Effector memory CD8-positive, alpha-beta T cell (primary cell): ENCODE measurements at regions not wholly inside any gene's neighbourhood (a gene's known extent, or its start where the extent isn't known, plus 50 kb on each side); places are given as distances from the start of the nearest gene placed in this dataset.
"Not testable (repeated sequence)": the region's sequence is repeated elsewhere in the genome, so short reads cannot be mapped to it uniquely, and the experiment has no call there.

ENCODE experiments used
- ATAC-seq: fragments of 150-1000 bp; cut with Tn5 transposase; replicated peaks from 2 replicates; pipeline ENCODE4 v1.10.0; 2021; ENCODE audit warnings: mild to moderate bottlenecking, moderate library complexity
- DNase-seq, 3 experiments: peaks; one replicate each; pipeline ENCODE4 v3.0.0; 2021
- H3K27ac Mint-ChIP-seq, 2 donors: one replicate each; pipeline ENCODE4 v1.8.0; 2022; ENCODE audit warnings: mild to moderate bottlenecking in 2 of 2, mixed read lengths in 2 of 2, moderate library complexity in 2 of 2
- H3K27me3 Mint-ChIP-seq, 2 donors: one replicate each; pipeline ENCODE4 v1.8.0; 2022; ENCODE audit warnings: mixed read lengths in 2 of 2
- H3K36me3 Mint-ChIP-seq: one replicate; pipeline ENCODE4 v1.8.0; 2022; ENCODE audit warnings: mild to moderate bottlenecking, moderate library complexity, mixed read lengths; ENCODE audit not compliant: insufficient read depth
- H3K4me1 Mint-ChIP-seq, 2 donors: one replicate each; pipeline ENCODE4 v1.8.0; 2022; ENCODE audit warnings: low read depth in 2 of 2, mixed read lengths in 2 of 2
- H3K4me3 Mint-ChIP-seq, 2 donors: one replicate each; pipeline ENCODE4 v1.8.0; 2022; ENCODE audit warnings: mild to moderate bottlenecking in 2 of 2, mixed read lengths in 2 of 2, moderate library complexity in 2 of 2
- H3K9me3 Mint-ChIP-seq, 2 donors: one replicate each; pipeline ENCODE4 v1.8.0; 2022; ENCODE audit warnings: mixed read lengths in 2 of 2

DNA sequence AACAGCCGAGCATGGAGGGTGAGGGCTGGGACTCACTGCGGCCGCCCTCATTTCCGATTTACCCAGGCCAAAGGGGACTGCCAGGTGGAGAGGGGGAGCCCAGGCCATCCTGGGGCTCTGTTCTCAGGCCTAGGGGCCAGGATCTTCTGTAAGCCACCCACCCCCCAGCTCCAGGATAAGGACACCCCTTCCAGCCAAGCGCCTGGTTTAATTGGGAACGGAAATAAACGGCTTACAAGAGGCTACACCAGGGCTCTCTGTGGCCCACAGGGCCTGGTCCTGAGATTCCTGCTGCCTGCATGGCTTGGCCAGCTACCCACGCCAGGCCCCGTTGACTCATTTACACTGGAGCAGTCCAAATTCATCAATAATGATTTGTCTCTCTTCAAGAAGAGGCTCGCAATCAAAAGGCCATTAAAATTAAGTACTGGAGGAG lies 68.1 kb upstream of the TOP1 start:
- DNase-seq (no peak), ATAC-seq (no peak)
- peak overlapping the region in 1 of 2 donors; percentile 78 for H3K27ac Mint-ChIP-seq
- H3K4me1 Mint-ChIP-seq = peaks cover 10 to 17% of the 10 kb centered on the region in 2 donors
- no peaks in the 10 kb centered on the region for H3K27me3 Mint-ChIP-seq
- H3K9me3 Mint-ChIP-seq = no peaks in the 10 kb centered on the region
- H3K4me3 Mint-ChIP-seq = no peak overlapping the region
- H3K36me3 Mint-ChIP-seq = no peaks in the 10 kb centered on the region

GRCh38 chr20:40961176-40961575 lies 67.4 kb upstream of the TOP1 start:
- DNase-seq = no peak
- H3K27me3 Mint-ChIP-seq = no peaks in the 10 kb centered on the region
- H3K27ac Mint-ChIP-seq = peak overlapping the region in 1 of 2 donors; percentile 72
- peak overlapping the region in 1 of 2 donors; percentile 6 for H3K4me3 Mint-ChIP-seq
- no peak for ATAC-seq
- no peaks in the 10 kb centered on the region for H3K36me3 Mint-ChIP-seq
- H3K9me3 Mint-ChIP-seq = no peaks in the 10 kb centered on the region
- peaks cover 10 to 17% of the 10 kb centered on the region in 2 donors for H3K4me1 Mint-ChIP-seq

DNA sequence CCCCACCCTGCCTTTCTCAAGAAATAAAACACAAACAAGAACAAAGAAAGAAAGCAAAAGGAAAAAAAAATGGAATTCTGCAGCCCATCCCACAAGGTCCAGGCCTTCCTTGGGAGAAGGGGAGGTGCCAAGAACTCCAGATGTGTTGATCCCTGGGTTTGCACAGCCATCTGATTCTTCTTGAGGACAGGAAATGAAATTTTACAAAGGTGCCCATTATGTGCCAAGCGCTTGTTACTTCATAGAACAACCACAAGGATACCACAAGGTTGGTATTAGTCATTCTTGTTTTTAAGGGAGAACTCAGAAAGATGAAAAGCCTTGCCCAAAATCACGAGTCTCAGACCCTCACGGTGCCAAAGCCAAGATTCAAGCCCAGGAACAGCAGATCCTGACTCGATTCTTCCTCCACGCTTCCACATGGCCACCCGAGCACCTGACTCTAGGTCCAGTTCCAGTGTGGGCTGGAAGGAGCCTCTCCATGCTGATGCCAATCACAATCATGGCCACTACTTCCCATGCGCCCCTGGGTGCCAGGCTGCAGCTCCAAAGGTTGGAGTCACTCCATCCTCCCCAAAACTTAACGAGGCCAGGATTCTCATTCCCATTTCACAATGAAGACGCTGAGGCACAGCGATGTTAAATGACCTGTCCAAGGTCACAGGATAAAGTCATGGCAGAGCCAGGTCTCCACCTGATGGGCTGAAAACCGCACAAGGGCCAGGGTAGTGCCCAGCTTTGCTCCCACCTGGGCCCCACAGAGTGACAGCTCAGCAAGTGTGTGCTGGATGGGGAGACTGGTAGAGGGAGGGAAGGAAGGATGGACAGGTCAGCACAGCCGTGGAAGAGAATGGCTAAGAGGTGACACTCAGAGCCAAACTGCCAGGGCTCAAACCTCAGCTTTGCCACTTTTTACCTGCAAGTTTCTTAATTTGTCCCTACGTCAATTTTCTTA lies 66.7 kb upstream of the TOP1 start:
- no peaks in the 10 kb centered on the region for H3K27me3 Mint-ChIP-seq
- peak overlapping the region; percentile 6 to 21 for H3K4me3 Mint-ChIP-seq
- peak overlapping the region; percentile 60 to 72 for H3K27ac Mint-ChIP-seq
- H3K9me3 Mint-ChIP-seq = no peaks in the 10 kb centered on the region
- ATAC-seq (peak; percentile 65), DNase-seq (no peak)
- no peaks in the 10 kb centered on the region for H3K36me3 Mint-ChIP-seq
- peaks cover 10 to 17% of the 10 kb centered on the region in 2 donors for H3K4me1 Mint-ChIP-seq

- Mint-ChIP-seq H3K27ac (no peak overlapping the region), H3K9me3 (no peaks in the 10 kb centered on the region), H3K4me3 (peak overlapping the region in 1 of 2 donors; percentile 21), H3K36me3 (peaks cover 4% of the 10 kb centered on the region), H3K27me3 (no peaks in the 10 kb centered on the region), H3K4me1 (peaks cover 10 to 17% of the 10 kb centered on the region in 2 donors)
- peak; percentile 89 for ATAC-seq
- DNase-seq = peak; percentile 72 to 79 (median 74)
These were observed 65.7 kb upstream of the TOP1 start for GRCh38 chr20:40962733-40963504.

GRCh38 chr20:40963505-40963845 lies 65.1 kb upstream of the TOP1 start:
- H3K27ac Mint-ChIP-seq = no peak overlapping the region
- no peak overlapping the region for H3K4me3 Mint-ChIP-seq
- peaks cover 4% of the 10 kb centered on the region for H3K36me3 Mint-ChIP-seq
- no peaks in the 10 kb centered on the region for H3K27me3 Mint-ChIP-seq
- H3K9me3 Mint-ChIP-seq = no peaks in the 10 kb centered on the region
- no peak for DNase-seq
- H3K4me1 Mint-ChIP-seq = peaks cover 10 to 17% of the 10 kb centered on the region in 2 donors
- no peak for ATAC-seq

GRCh38 chr20:40965671-40966070 lies 63.0 kb upstream of the TOP1 start:
- Mint-ChIP-seq H3K4me3 (no peak overlapping the region), H3K27ac (no peak overlapping the region)
- no peak for ATAC-seq

GRCh38 chr20:40966103-40966502 lies 62.5 kb upstream of the TOP1 start:
- Mint-ChIP-seq H3K9me3 (no peaks in the 10 kb centered on the region), H3K4me1 (peaks cover 18 to 24% of the 10 kb centered on the region in 2 donors), H3K27ac (no peak overlapping the region), H3K27me3 (peaks cover 15 to 18% of the 10 kb centered on the region in 2 donors), H3K36me3 (peaks cover 9% of the 10 kb centered on the region), H3K4me3 (no peak overlapping the region)
- DNase-seq = no peak
- no peak for ATAC-seq

More at GRCh38 chr20:40965671-40966070, 63.0 kb upstream of the TOP1 start:
- Mint-ChIP-seq H3K36me3 (peaks cover 9% of the 10 kb centered on the region), H3K27me3 (peaks cover 15 to 18% of the 10 kb centered on the region in 2 donors), H3K9me3 (no peaks in the 10 kb centered on the region), H3K4me1 (peaks cover 18 to 25% of the 10 kb centered on the region in 2 donors)
- DNase-seq = no peak

DNA sequence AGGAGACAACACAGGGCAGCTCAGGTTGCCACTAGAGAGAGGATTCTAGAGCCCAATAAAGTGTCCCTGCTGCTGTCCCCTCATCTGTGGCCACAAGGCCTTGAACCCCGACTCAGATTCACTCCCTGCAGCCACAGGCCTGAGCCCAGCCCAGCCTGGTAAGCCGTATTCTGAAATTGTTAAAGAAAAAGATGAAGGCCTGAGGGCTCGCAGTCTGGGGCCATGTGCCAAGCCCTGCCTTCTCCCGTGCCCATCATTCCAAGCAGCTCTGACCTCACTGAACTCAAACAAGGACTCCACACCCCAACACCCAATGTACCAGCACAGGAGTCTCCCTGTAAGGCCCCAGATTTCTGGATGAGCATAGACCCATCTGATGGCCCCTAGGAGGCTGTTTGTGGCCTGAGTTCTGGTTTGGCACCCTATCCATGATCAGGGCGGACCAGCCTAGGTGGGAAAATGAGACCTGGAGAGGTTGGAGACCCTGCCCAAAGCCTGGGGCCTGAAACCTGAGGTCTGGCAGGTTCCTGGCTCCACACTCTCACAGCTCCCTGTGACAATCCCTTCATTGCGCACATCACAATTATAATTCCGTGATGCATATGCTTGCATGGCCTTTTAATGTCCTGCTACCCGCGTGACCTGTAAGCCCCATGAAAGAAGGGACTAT lies 62.0 kb upstream of the TOP1 start:
- ATAC-seq (no peak), DNase-seq (no peak)
- H3K27ac Mint-ChIP-seq = no peak overlapping the region
- no peak overlapping the region for H3K4me3 Mint-ChIP-seq
- no peaks in the 10 kb centered on the region for H3K9me3 Mint-ChIP-seq
- peaks cover 15 to 18% of the 10 kb centered on the region in 2 donors for H3K27me3 Mint-ChIP-seq
- H3K36me3 Mint-ChIP-seq = peaks cover 9% of the 10 kb centered on the region
- peaks cover 14 to 18% of the 10 kb centered on the region in 2 donors for H3K4me1 Mint-ChIP-seq

GRCh38 chr20:40967700-40968099 lies 60.9 kb upstream of the TOP1 start:
- H3K27ac Mint-ChIP-seq = no peak overlapping the region
- ATAC-seq = no peak
- peaks cover 15 to 18% of the 10 kb centered on the region in 2 donors for H3K27me3 Mint-ChIP-seq
- peaks cover 8 to 13% of the 10 kb centered on the region in 2 donors for H3K4me1 Mint-ChIP-seq
- H3K9me3 Mint-ChIP-seq = no peaks in the 10 kb centered on the region
- H3K4me3 Mint-ChIP-seq = no peak overlapping the region
- H3K36me3 Mint-ChIP-seq = peaks cover 9% of the 10 kb centered on the region
- no peak for DNase-seq

DNA sequence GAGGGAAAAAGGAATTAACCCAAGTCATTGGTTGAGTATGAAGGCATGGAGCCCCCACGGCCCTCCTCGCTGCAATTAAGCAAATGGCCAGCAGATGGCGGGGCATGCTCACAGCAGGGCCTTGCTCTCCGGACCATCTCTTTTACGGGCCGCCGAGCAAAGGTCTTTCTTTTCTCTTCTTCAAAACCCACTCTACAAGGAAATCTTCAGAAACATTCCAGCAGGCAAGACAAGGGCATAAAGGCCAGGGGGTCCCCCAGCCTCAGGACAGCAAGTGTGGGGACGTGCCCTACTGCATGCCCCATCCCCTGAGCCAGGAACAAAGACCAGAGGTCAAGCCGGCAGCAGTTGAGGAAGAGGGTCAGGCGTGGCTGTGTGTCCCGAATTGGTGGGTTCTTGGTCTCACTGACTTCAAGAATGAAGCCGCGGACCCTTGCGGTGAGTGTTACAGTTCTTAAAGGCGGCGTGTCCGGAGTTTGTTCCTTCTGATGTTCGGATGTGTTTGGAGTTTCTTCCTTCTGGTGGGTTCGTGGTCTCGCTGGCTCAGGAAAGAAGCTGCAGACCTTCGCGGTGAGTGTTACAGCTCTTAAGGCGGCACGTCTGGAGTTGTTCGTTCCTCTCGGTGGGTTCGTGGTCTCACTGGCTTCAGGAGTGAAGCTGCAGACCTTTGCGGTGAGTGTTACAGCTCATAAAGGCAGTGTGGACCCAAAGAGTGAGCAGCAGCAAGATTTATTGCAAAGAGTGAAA lies 59.6 kb upstream of the TOP1 start:
- Mint-ChIP-seq H3K27me3 (peaks cover 15 to 18% of the 10 kb centered on the region in 2 donors), H3K27ac (peak overlapping the region in 1 of 2 donors; percentile 49), H3K4me3 (peak overlapping the region; percentile 92 to 95)
- H3K9me3 Mint-ChIP-seq, H3K36me3 Mint-ChIP-seq, H3K4me1 Mint-ChIP-seq: not testable (repeated sequence)
- peak; percentile 98 for ATAC-seq
- DNase-seq = peak; percentile 84 to 88 (median 85)

DNA sequence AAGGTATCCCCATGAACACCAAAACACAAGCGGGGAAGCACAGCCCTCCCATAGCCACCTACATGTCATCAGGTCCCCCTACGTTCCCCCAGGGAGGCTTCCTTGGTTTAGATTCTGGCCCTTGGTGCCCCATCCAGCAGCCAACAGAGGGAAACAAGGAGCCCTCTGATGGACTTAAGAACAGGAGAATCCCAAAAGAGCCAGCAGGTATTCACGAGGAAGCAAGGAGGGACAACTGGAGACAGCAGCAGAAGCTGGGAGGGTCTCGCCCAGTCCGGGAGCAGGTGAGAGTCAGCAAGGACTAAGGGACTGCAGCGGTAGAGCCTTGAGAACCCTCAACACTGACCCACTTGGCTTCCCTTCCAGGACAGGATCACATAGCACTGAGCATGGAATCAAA lies 58.4 kb upstream of the TOP1 start:
- Mint-ChIP-seq H3K36me3 (peaks cover 9% of the 10 kb centered on the region), H3K4me3 (no peak overlapping the region), H3K27me3 (peaks cover 15 to 18% of the 10 kb centered on the region in 2 donors), H3K27ac (no peak overlapping the region), H3K9me3 (no peaks in the 10 kb centered on the region), H3K4me1 (peaks cover 8% of the 10 kb centered on the region in 2 donors)
- DNase-seq (no peak), ATAC-seq (no peak)

- H3K4me3 Mint-ChIP-seq = no peak overlapping the region
- peaks cover 9 to 17% of the 10 kb centered on the region in 2 donors for H3K9me3 Mint-ChIP-seq
- peaks cover 30 to 45% of the 10 kb centered on the region in 2 donors for H3K27me3 Mint-ChIP-seq
- no peak overlapping the region for H3K27ac Mint-ChIP-seq
- no peak for DNase-seq
- no peaks in the 10 kb centered on the region for H3K4me1 Mint-ChIP-seq
- no peak for ATAC-seq
- H3K36me3 Mint-ChIP-seq = no peaks in the 10 kb centered on the region
These were observed 51.4 kb upstream of the TOP1 start for GRCh38 chr20:40977218-40977617.
